HG02970 (cell line): ENCODE measurements at regions not wholly inside any gene's neighbourhood (a gene's known extent, or its start where the extent isn't known, plus 50 kb on each side); places are given as distances from the start of the nearest gene placed in this dataset.
"Not testable (repeated sequence)": the region's sequence is repeated elsewhere in the genome, so short reads cannot be mapped to it uniquely, and the experiment has no call there.

ENCODE experiments used
- ATAC-seq: cut with Tn5 transposase; IDR thresholded peaks from one replicate; pipeline ENCODE4 v1.9.1; 2021; ENCODE audit warnings: mild to moderate bottlenecking, moderate library complexity, moderate number of reproducible peaks; ENCODE audit not compliant: unreplicated experiment, low FRiP score

DNA sequence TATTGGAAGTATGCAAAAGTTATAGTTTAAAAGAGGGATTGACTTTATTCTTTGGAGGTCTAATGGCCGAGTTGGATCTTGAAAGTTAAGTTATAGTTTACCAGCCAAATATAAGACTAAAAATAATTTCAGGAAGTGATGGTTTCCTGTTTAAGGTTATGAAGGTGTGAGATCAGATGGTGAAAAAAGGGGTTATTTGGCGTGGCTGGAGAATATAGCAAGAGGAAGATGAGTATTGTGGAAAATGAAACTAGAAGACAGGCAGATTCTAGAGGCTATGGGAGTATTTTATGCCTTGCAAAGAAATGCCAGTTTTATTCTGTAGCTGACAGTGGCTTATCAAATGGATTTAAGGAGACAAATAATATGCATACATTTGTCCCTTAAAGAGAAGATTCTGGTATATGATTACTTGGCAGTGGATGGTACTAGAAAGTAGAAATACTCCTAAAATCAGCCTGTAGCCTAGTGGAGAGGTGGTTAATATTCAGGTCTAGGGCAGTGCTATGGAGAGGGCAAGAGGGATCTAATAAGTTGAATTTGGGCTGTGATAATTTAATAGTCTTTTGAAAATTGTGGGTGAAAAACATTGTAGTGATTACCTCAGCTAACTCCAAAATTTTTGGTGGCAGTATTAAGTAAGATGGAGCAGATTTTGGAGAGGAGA, 1091.8 kb upstream of the ATXN7L3B start:
- peak; percentile 62 for ATAC-seq

DNA sequence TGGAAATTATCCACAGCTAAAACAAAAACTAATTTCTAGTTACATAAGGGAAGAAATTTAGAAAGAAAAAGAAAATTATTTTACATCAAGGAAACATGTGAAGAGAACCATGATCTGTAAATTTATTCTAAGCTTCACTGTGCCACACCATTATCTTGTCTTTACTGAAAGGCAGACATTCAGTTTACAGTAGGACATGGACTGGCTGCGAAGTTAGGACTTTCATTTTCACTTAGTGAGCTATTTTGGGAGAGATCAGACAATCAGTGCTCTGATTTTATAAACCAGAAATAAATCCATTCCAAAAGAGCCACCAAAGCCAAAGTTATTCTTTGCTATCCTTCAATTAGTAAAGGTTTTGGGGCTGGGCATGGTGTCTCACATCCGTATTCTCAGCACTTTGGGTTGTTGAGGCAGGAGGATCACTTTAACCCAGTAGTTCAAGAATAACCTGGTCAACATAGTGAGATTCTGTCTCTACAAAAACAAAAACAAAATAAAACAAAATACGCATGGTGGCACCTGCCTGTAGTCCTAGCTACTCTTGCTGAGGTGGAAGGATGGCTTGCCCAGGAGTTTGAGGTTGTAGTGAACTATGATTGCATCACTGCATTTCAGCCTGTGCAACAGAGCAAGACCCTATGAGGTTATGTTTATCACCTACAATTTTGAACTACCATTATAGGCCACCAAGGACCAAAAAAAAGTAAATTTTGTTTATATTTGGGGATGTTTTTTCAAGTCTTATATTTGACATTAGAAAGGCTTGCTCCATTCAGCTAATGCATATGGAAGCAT, 1084.8 kb upstream of the ATXN7L3B start:
- no peak for ATAC-seq

DNA sequence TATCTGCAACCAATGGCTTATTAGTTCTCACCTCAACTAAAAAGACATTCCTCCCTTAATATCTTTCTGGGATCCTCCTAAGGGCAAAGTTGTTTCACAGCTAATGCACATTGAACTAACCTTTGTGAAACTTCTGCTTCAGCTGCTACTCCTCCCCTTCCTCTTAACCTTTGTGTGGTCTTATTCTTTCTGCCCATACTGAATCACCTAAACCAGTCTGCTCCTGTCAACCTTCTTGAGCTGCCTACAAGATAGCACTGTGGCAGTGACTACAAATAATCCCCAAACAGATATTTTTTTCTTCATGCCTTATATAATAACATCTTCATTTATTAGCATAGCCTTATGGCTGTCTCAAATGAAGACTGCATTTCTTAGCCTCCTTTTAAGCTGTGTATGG, 1077.4 kb upstream of the ATXN7L3B start:
- ATAC-seq: no peak

DNA sequence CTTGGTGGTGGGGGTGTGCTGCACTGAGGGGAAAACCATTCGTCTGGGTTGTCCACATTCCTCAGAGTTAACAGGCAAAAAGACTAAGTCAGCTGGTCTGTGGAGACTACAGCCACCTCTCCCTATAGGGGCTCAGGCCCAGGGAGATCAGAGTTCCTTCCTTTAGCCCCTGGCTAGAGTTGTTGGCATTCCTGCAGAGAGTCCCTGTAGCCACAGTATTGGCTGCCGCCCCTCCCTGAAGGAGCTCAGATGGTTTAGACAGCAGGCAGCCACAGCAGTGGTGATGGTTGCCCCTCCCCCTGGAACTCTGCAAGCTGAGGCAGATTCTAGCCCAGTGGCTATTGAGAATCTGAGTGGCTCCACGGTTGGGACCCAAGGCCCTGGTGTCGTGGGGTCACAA, 1072.5 kb upstream of the ATXN7L3B start:
- ATAC-seq: no peak

DNA sequence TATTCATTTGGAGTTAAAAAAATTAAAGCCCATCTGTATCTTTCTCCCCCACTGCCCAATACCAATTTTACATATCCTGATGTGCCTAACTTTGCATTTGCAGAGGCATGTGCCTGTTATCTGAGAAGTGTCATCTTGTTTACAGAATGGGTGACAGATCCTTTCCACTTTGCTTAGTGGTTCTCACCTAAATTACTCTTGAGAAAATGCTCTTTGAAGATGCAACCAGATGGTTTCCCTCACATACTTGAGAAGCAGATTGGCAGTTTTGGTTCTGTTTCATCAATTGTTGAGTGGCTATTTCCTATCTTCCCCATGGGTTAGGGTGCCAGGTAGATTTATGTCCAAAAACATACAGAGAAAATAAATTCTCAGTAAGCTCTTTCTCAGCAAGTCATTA, 1051.4 kb upstream of the ATXN7L3B start:
- no peak for ATAC-seq

DNA sequence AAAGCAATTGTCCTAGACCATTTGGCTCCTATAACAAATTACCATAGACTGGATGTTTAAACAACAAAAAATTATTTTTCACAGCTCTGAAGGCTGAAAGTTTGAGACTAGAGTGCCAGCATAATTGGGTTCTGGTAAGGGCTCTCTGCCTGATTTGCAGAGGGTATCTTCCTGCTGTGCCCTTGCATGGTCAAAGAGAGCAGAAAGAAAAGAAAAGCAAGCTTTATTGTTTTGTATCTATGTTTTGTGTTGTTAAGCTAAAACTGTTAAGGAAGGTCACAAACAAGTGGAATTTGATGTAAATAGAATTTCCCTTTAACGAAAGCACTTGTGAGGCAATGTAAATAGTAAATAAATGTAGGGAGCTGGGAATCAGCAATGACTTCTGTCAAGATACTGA, 1031.0 kb upstream of the ATXN7L3B start:
- ATAC-seq: no peak

DNA sequence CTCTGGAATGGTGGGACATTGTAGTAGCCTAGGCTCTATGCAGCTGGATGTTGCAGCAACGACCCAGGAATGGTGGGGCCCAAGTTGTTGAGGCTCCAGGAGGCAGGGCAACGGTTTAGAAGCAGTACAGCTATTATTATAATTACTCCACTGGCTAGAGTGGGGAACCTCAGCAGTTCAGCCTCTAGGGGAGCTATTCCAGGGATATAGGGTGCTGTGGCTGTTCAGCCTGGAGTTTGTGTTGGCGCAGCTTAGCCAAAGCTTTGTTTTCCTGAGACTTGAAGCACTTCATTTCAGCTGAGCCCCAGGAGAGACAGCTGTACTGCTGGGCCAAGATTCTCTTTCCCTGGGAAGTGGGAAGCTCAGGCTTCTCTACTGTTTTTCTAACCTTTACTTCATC, 1023.0 kb upstream of the ATXN7L3B start:
- ATAC-seq: no peak

DNA sequence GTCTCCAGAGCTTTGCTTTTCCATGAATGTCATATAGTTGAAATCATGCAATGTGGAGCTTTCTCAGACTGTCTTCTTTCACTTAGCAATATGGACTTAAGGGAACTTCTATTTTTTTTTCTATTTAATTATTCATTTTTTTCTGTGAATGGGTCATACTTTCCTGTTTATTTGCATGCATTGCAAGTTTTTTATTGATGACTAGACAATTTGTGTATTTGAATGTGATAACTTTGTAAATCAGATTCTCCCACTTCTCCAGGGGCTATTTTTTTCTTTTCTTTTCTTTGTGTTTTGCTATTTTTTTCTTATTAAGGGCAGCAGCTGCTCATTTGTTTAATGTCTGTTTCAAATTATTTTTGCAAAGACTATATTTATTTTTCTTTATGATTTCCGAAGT, 1019.8 kb upstream of the ATXN7L3B start:
- ATAC-seq: no peak

DNA sequence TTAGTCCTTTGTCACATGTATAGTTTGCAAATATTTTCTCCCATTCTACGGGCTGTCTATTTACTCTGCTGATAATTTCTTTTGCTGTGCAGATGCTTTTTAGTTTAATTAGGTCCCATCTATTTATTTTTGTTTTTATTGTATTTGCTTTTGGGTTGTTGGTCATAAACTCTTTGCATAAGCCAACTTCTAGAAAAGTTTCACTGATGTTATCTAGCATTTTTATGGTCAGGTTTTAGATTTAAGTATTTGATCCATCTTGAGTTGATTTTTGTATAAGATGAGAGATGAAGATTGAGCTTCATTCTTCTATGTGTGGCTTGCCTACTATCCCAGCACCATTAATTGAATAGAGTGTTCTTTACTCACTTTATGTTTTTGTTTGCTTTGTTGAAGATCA, 1008.4 kb upstream of the ATXN7L3B start:
- ATAC-seq: no peak

DNA sequence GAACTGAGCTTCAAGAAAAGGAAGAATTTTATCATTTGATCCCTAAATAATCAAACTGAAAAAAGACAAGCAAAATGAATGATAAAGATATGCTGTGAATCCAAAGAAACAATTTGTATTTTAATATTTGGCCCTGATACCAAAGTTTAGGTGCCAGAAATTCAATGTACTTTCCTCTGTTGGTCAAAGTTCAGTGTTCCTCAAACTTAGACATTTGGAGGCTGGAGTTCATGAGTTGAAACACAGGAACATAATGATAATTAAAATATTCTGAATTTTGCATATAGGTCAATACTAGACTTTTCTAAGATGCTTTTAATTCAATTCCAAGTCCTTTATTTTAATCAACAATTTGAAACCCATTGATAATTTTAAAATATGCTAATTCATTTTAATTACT, 1007.7 kb upstream of the ATXN7L3B start:
- no peak for ATAC-seq

DNA sequence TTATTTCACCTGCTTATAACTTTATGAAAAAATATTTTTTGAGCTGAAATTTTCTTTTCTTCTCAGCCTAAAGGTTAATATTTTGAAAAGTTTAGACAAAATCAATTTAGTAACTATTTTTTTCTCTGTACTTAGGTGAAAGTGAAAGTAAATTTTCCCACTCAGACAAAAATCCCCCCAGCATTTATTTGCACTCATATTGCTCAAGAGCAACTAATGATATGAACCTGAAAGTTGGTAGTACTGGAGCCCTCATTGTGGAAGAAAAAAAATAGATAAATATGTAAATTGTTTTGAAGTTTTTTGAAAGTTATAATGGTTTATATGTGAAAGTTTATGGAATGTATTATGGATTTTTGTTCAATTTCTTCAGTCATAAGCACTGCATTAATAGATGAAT, 1005.9 kb upstream of the ATXN7L3B start:
- no peak for ATAC-seq

DNA sequence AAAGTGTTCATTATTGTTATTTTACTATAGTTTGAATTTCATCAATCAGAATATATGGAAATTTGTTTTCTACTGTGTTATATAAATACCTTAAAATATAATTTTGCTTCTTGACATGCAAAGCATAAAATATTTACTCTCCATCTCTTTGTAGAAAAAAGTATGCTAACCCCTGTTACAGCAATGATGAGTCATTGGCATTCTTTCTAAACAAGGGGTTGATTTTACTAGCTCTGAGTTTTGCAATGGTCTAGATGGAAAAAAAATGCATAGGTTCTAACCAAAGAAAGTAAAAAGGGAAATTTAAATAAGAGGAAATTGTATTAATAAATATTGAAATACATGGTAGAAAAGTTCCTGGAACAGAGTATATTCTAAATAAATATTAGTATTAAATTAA, 990.2 kb upstream of the ATXN7L3B start:
- no peak for ATAC-seq

DNA sequence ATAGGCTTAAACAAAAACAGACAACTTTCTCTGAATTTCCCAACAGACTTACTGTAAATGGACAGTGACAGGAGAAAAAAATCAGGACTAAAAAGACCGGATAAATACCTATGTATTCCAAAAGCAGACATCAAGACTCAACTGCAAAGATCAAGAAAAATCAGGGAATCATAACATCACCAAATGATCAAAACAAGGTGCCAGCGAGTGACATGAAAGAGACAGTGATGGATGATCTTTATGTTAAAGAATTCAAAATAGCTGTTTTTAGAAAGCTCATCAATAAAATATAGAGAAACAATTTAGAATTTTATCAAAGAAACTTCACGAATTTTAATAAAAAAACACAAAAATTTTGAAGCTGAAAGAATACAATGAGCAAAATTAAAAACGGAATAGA, 952.5 kb upstream of the ATXN7L3B start:
- no peak for ATAC-seq

DNA sequence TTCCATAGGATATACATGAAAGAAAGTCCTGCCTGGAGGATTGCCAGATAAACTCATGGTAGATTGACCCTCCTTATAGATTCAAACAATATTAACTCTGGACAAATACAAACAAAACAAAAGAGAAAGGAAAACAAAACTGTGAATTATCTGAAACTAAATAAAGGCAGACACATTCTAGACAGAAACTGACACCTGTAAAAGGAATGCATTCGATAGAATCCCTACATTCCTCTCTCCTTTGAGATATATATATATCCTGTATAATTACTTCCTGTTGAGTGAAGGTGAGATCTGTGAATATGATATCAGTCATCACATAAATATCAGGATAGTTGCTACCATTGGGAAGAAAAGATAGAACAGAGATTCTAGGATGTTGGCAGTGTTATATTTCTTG, 948.4 kb upstream of the ATXN7L3B start:
- no peak for ATAC-seq

DNA sequence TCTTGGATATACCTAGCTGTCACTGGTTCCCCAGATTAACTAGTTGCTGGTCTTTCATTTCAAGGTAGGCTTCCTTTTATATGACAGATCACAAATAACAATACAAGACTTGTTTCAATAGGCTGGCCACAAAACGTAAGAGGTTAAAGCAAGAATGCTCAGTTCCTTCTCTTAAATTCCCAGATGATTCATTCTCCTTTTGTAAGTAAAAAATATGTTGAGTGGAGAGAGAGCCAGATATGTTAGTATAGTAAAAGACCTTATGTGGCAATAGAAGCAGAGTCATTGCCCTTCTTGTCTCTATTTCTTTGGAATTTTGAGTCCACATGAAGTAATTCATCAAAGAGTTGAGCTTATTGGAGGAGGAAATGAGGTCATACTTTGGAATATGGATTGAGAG, 939.0 kb upstream of the ATXN7L3B start:
- ATAC-seq: no peak

DNA sequence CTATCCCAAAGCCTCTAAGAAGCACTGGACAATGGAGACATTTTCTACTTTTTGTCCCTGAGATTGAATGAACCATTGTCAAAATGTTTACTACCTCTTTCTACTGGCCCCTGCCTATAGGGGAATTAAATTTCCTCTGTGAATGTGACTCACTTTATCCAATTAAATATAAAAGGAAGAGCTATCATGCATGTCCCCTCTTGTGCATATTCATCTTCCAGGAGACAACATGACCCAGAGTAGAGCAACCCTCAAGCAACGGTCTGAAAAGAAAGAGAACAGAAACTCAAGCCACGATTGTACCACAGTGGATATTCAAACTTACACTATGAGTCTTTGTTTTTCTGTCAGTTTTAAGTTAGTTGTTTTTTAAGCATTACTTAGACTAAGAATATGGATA, 938.4 kb upstream of the ATXN7L3B start:
- no peak for ATAC-seq

DNA sequence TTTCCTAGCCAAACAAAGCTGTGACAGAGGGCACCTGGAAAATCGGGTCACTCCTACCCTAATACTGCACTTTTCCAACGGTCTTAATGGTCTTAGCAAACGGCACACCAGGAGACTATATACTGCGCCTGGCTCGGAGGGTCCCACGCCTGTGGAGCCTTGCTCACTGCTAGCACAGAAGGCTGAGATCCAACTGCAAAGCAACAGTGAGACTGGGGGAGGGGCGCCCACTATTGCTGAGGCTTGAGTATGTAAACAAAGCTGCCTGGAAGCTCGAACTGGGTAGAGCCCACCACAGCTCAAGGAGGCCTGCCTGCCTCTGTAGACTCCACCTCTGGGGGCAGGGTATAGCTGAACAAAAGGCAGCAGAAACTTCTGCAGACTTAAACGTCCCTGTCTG, 931.7 kb upstream of the ATXN7L3B start:
- not testable (repeated sequence) for ATAC-seq

DNA sequence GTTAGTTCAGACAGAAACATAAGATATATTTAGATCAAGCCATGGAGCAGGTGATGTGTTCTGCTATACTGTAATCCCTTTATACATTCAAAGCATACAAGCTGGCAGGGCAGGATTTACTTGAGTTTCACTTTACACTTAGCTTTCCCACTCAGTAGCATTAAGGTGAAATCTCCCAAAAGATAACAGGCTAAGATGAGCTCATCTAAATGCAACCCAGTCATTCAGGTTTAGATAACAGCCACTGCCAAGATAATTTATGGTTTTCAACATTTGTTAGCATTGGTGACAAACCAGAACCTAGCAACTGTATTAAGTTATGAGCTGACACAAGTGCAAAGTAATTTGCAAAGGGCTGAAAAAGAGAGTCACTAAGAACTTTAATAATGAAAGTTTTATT, 925.1 kb upstream of the ATXN7L3B start:
- no peak for ATAC-seq

DNA sequence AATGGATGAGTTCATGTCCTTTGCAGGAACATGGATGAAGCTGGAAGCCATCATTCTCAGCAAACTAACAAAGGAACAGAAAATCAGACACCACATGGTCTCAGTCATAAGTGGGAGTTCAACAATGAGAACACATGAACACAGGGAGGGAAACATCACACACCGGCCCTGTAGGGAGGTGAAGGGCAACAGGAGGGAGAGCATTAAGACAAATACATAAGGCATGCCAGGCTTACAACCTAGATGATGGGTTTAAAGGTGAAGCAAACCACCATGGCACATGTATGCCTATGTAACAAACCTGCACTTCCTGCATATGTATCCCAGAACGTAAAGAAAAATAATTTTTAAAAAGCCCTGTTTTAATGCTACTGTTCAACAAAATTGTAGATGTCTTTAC, 914.2 kb upstream of the ATXN7L3B start:
- ATAC-seq: no peak

DNA sequence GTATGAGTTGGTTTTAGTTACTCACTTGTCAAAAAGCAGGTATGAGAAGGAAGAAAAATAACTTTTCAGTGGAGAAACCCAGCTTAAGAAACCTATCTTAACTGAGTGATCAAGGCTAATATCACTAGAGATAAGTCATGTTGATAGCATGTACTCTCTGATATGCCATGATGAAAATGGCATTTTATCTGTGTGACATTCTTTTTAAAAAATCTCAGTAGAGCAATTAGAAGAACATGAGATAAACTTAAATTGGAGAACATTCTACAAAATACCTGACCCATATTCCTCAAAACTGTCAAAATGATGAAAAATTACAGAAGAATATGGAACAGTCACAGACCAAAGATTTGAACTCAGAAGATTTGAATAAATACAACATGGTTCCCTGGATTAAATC, 912.4 kb upstream of the ATXN7L3B start:
- ATAC-seq: no peak

DNA sequence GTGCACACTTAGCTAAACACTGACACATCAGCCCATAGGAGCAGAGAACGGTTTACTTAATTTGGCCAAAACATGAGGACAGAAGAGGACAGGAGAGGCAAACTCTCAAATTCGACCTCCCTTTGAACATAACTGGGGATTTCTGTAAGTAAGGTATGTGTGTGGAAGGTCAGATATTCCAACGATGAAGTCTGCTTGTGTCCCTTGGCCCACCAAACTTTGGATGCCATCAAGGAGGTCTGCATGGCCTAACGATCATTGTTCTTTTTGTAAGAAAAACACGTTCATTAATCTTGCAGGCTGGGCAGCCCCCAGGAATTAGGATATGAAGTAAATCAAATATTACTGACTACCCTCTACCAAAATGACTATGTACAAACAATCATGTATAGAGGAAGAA, 908.5 kb upstream of the ATXN7L3B start:
- ATAC-seq: no peak
